MM.1S (cell line): ENCODE measurements at regions not wholly inside any gene's neighbourhood (a gene's known extent, or its start where the extent isn't known, plus 50 kb on each side); places are given as distances from the start of the nearest gene placed in this dataset.
A peak's percentile ranks its signal among the peaks of the same experiment; 100 is the strongest.

ENCODE experiments used
- DNase-seq: peaks from one replicate; pipeline ENCODE4 v3.0.0-alpha.2; 2015
- H2AFZ ChIP-seq: fragments of 300-600 bp; sonication (generic); 2 replicates; pipeline ENCODE4 v1.6.0; 2016; ENCODE audit warnings: antibody characterized with exemption, low read length
- H3F3A ChIP-seq: fragments of 300-600 bp; sonication (generic); 2 replicates; pipeline ENCODE4 v1.6.1; 2016; ENCODE audit warnings: mild to moderate bottlenecking, antibody characterized with exemption, low read length, moderate library complexity, mixed read lengths; ENCODE audit not compliant: insufficient read depth
- H3K27ac ChIP-seq: fragments of 300-600 bp; sonication (generic); 2 replicates; pipeline ENCODE4 v1.5.1; 2016; ENCODE audit warnings: mild to moderate bottlenecking, low read length
- H3K27me3 ChIP-seq: fragments of 300-600 bp; sonication (generic); replicated peaks from 2 replicates; pipeline ENCODE4 v1.6.0; 2016; ENCODE audit warnings: low read length; ENCODE audit not compliant: insufficient read depth
- H3K36me3 ChIP-seq: fragments of 300-600 bp; sonication (generic); replicated peaks from 2 replicates; pipeline ENCODE4 v1.6.1; 2016; ENCODE audit warnings: mild to moderate bottlenecking, low read length, mixed read lengths; ENCODE audit not compliant: insufficient read depth
- H3K4me1 ChIP-seq: fragments of 300-600 bp; sonication (generic); 2 replicates; pipeline ENCODE4 v1.6.1; 2016; ENCODE audit warnings: low read length, mixed read lengths
- H3K4me2 ChIP-seq: fragments of 300-600 bp; sonication (generic); 2 replicates; pipeline ENCODE4 v1.6.0; 2016; ENCODE audit warnings: low read depth, low read length
- H3K4me3 ChIP-seq: fragments of 300-600 bp; sonication (generic); 2 replicates; pipeline ENCODE4 v1.5.1; 2016; ENCODE audit warnings: low read length, mixed read lengths
- H3K79me2 ChIP-seq: fragments of 300-600 bp; sonication (generic); 2 replicates; pipeline ENCODE4 v1.6.1; 2016; ENCODE audit warnings: mixed run types, low read length, mixed read lengths
- H3K9ac ChIP-seq: fragments of 300-600 bp; sonication (generic); 2 replicates; pipeline ENCODE4 v1.6.1; 2016; ENCODE audit warnings: low read length, mixed read lengths
- H3K9me2 ChIP-seq: fragments of 300-600 bp; sonication (generic); replicated peaks from 2 replicates; pipeline ENCODE4 v1.6.1; 2016; ENCODE audit warnings: mild to moderate bottlenecking, low read length, mixed read lengths; ENCODE audit not compliant: insufficient read depth
- H3K9me3 ChIP-seq: fragments of 300-600 bp; sonication (generic); replicated peaks from 2 replicates; pipeline ENCODE4 v1.6.1; 2016; ENCODE audit warnings: mild to moderate bottlenecking, low read length, mixed read lengths; ENCODE audit not compliant: insufficient read depth
- H4K20me1 ChIP-seq: fragments of 300-600 bp; sonication (generic); 2 replicates; pipeline ENCODE4 v1.6.1; 2016; ENCODE audit warnings: mild to moderate bottlenecking, low read length, moderate library complexity, mixed read lengths; ENCODE audit not compliant: insufficient read depth
- CTCF ChIP-seq: fragments of 300-600 bp; sonication (generic); IDR thresholded peaks from 2 replicates; pipeline ENCODE4 v1.5.1; 2016; ENCODE audit warnings: antibody characterized with exemption, low read length, mixed read lengths
- EZH2 ChIP-seq: fragments of 300-600 bp; sonication (generic); optimal IDR thresholded peaks from 2 replicates; pipeline ENCODE3; 2017; ENCODE audit warnings: low read depth, mild to moderate bottlenecking, antibody characterized with exemption, low read length, mixed read lengths
- EZH2phosphoT487 ChIP-seq: fragments of 300-600 bp; sonication (generic); IDR thresholded peaks from 2 replicates; pipeline ENCODE4 v1.6.1; 2018; ENCODE audit warnings: antibody characterized with exemption, low read length

GRCh38 chr1:196091397-196092135 lies 516.7 kb downstream of the KCNT2 start:
- DNase-seq = no peak
- Histone ChIP-seq H3K4me2 (no peak overlapping the region), H2AFZ (no peak overlapping the region), H3K9me3 (no peaks in the 10 kb centered on the region), H4K20me1 (no peaks in the 10 kb centered on the region), H3K9ac (no peak overlapping the region), H3K4me1 (peaks cover 3% of the 10 kb centered on the region; the same call in 1 of the 2 replicates), H3F3A (no peaks in the 10 kb centered on the region), H3K36me3 (no peaks in the 10 kb centered on the region), H3K27me3 (no peaks in the 10 kb centered on the region), H3K4me3 (no peak overlapping the region), H3K27ac (no peak overlapping the region), H3K9me2 (no peaks in the 10 kb centered on the region), H3K79me2 (no peaks in the 10 kb centered on the region)
- no peak for TF ChIP-seq CTCF

GRCh38 chr1:196090226-196090625 lies 518.0 kb downstream of the KCNT2 start:
- H3K4me3 ChIP-seq = no peak overlapping the region
- peak overlapping the region; percentile 36; the same call in 1 of the 2 replicates for H3K27ac ChIP-seq
- 0 out of 2 replicates have a peak overlapping the region, but pooled peaks have one; percentile 12 for H3K4me2 ChIP-seq
- H3K4me1 ChIP-seq = peaks cover 3% of the 10 kb centered on the region; the same call in 1 of the 2 replicates
- no peaks in the 10 kb centered on the region for H3K9me3 ChIP-seq
- H3K9ac ChIP-seq = no peak overlapping the region
- peak; percentile 27 for DNase-seq
- TF ChIP-seq EZH2 = no peak
- H3K36me3 ChIP-seq = no peaks in the 10 kb centered on the region
- H3K9me2 ChIP-seq = no peaks in the 10 kb centered on the region
- no peaks in the 10 kb centered on the region for H4K20me1 ChIP-seq
- peak overlapping the region; percentile 18 for H2AFZ ChIP-seq
- no peaks in the 10 kb centered on the region for H3K27me3 ChIP-seq
- no peaks in the 10 kb centered on the region for H3K79me2 ChIP-seq
- H3F3A ChIP-seq = no peaks in the 10 kb centered on the region

GRCh38 chr1:196088541-196088940 lies 519.7 kb downstream of the KCNT2 start:
- Histone ChIP-seq H3F3A (no peaks in the 10 kb centered on the region), H3K9me3 (no peaks in the 10 kb centered on the region), H3K27me3 (no peaks in the 10 kb centered on the region), H3K4me2 (no peak overlapping the region), H3K36me3 (no peaks in the 10 kb centered on the region), H3K9ac (no peak overlapping the region), H3K4me3 (no peak overlapping the region), H3K27ac (no peak overlapping the region), H4K20me1 (no peaks in the 10 kb centered on the region), H2AFZ (no peak overlapping the region), H3K79me2 (no peaks in the 10 kb centered on the region), H3K4me1 (peaks cover 3% of the 10 kb centered on the region; the same call in 1 of the 2 replicates), H3K9me2 (no peaks in the 10 kb centered on the region)
- DNase-seq = no peak
- no peak for TF ChIP-seq EZH2phosphoT487
- TF ChIP-seq CTCF = no peak
- TF ChIP-seq EZH2 = no peak

- no peaks in the 10 kb centered on the region for H3F3A ChIP-seq
- peaks cover 4% of the 10 kb centered on the region; the same call in 1 of the 2 replicates for H3K4me1 ChIP-seq
- H3K9me3 ChIP-seq = no peaks in the 10 kb centered on the region
- H3K79me2 ChIP-seq = no peaks in the 10 kb centered on the region
- no peak overlapping the region for H3K9ac ChIP-seq
- no peak for TF ChIP-seq EZH2
- TF ChIP-seq EZH2phosphoT487 = no peak
- TF ChIP-seq CTCF = no peak
- H4K20me1 ChIP-seq = no peaks in the 10 kb centered on the region
- no peaks in the 10 kb centered on the region for H3K36me3 ChIP-seq
- no peak overlapping the region for H3K27ac ChIP-seq
- H3K4me3 ChIP-seq = no peak overlapping the region
- no peaks in the 10 kb centered on the region for H3K9me2 ChIP-seq
- no peak for DNase-seq
- no peaks in the 10 kb centered on the region for H3K27me3 ChIP-seq
- no peak overlapping the region for H3K4me2 ChIP-seq
- H2AFZ ChIP-seq = no peak overlapping the region
These were observed 529.5 kb downstream of the KCNT2 start for GRCh38 chr1:196078691-196079090.
